Epithelial cell of esophagus (primary cell): ENCODE measurements at regions not wholly inside any gene's neighbourhood (a gene's known extent, or its start where the extent isn't known, plus 50 kb on each side); places are given as distances from the start of the nearest gene placed in this dataset.

ENCODE experiments used
- DNase-seq: peaks from one replicate; pipeline ENCODE4 v3.0.0; 2010; ENCODE audit warnings: low read depth
- H3K4me3 ChIP-seq: 2 replicates; pipeline ENCODE4 v1.5.1; 2011; ENCODE audit warnings: mild to moderate bottlenecking, low read length, control low read depth
- CTCF ChIP-seq: IDR thresholded peaks from 2 replicates; pipeline ENCODE4 v1.5.1; 2011; ENCODE audit warnings: low read depth, mild to moderate bottlenecking, low read length, control low read depth, inconsistent platforms; ENCODE audit not compliant: insufficient read depth; ENCODE audit errors: missing control alignments

GRCh38 chr3:35883929-35884328 is 244.6 kb downstream of the ARPP21 start:
- no peak for TF ChIP-seq CTCF
- no peak overlapping the region for H3K4me3 ChIP-seq
- no peak for DNase-seq

- TF ChIP-seq CTCF = no peak
- H3K4me3 ChIP-seq = no peak overlapping the region
- peak; percentile 4 for DNase-seq
These were observed 255.4 kb downstream of the ARPP21 start for GRCh38 chr3:35894735-35895134.

- DNase-seq = no peak
- TF ChIP-seq CTCF = no peak
- no peak overlapping the region for H3K4me3 ChIP-seq
These were observed 259.9 kb downstream of the ARPP21 start for GRCh38 chr3:35899245-35899644.

GRCh38 chr3:35900079-35900478 is 260.8 kb downstream of the ARPP21 start:
- TF ChIP-seq CTCF = no peak
- DNase-seq = no peak
- H3K4me3 ChIP-seq = no peak overlapping the region

GRCh38 chr3:35908366-35909232 is 269.3 kb downstream of the ARPP21 start:
- DNase-seq = peak; percentile 74
- H3K4me3 ChIP-seq = no peak overlapping the region
- TF ChIP-seq CTCF = peak; percentile 75

GRCh38 chr3:35919160-35919559 is 279.8 kb downstream of the ARPP21 start:
- H3K4me3 ChIP-seq = no peak overlapping the region
- TF ChIP-seq CTCF = no peak
- DNase-seq = no peak

GRCh38 chr3:35921718-35922117 is 282.4 kb downstream of the ARPP21 start:
- H3K4me3 ChIP-seq = no peak overlapping the region
- no peak for TF ChIP-seq CTCF
- DNase-seq = no peak
